Femur (tissue), 1 donor: ENCODE measurements at regions not wholly inside any gene's neighbourhood (a gene's known extent, or its start where the extent isn't known, plus 50 kb on each side); places are given as distances from the start of the nearest gene placed in this dataset.

Experiments
- DNase-seq: peaks from one replicate; pipeline ENCODE4 v3.0.0-alpha.2; 2017

GRCh38 chr3:130263708-130264107 is 81.8 kb upstream of the COL6A5 start:
- no peak for DNase-seq

GRCh38 chr3:130266817-130267216 is 78.7 kb upstream of the COL6A5 start:
- no peak for DNase-seq

GRCh38 chr3:130276203-130276803 is 69.2 kb upstream of the COL6A5 start:
- DNase-seq: peak; percentile 51

- DNase-seq: no peak
Observed at GRCh38 chr3:130288670-130289069, 56.8 kb upstream of the COL6A5 start.

- DNase-seq: no peak
Observed at GRCh38 chr3:130291148-130291547, 54.3 kb upstream of the COL6A5 start.

- DNase-seq: no peak
Observed at GRCh38 chr3:130293247-130293646, 52.2 kb upstream of the COL6A5 start.
